NCI-H1930 (cell line): ENCODE measurements at regions not wholly inside any gene's neighbourhood (a gene's known extent, or its start where the extent isn't known, plus 50 kb on each side); places are given as distances from the start of the nearest gene placed in this dataset.
A peak's percentile ranks its signal among the peaks of the same experiment; 100 is the strongest.
"Not testable (repeated sequence)": the region's sequence is repeated elsewhere in the genome, so short reads cannot be mapped to it uniquely, and the experiment has no call there.

ENCODE experiments used
- DNase-seq, 2 experiments: peaks; one replicate each; lab custom pipeline; 2025; lab: John Stamatoyannopoulos, UW

- DNase-seq: no peak
Measured at GRCh38 chr4:133592591-133592990, 443.5 kb downstream of the PCDH10 start.

- no peak for DNase-seq
Measured at GRCh38 chr4:133592106-133592505, 443.0 kb downstream of the PCDH10 start.

- DNase-seq: no peak
Measured at GRCh38 chr4:133588306-133588705, 439.2 kb downstream of the PCDH10 start.

- no peak for DNase-seq
Measured at GRCh38 chr4:133585323-133585722, 436.2 kb downstream of the PCDH10 start.

GRCh38 chr4:133584714-133585113 lies 435.6 kb downstream of the PCDH10 start:
- DNase-seq: no peak

GRCh38 chr4:133581996-133582619 lies 433.0 kb downstream of the PCDH10 start:
- no peak for DNase-seq

GRCh38 chr4:133574248-133574647 lies 425.2 kb downstream of the PCDH10 start:
- DNase-seq: no peak

GRCh38 chr4:133565379-133565778 lies 416.3 kb downstream of the PCDH10 start:
- peak in 1 of 2 experiments; percentile 25 for DNase-seq

GRCh38 chr4:133559987-133560386 lies 410.9 kb downstream of the PCDH10 start:
- DNase-seq: no peak

- DNase-seq: no peak
Measured at GRCh38 chr4:133555671-133556070, 406.6 kb downstream of the PCDH10 start.

- no peak for DNase-seq
Measured at GRCh38 chr4:133550436-133550835, 401.3 kb downstream of the PCDH10 start.

- no peak for DNase-seq
Measured at GRCh38 chr4:133544097-133544496, 395.0 kb downstream of the PCDH10 start.

GRCh38 chr4:133537780-133538281 lies 388.7 kb downstream of the PCDH10 start:
- no peak for DNase-seq

GRCh38 chr4:133534224-133534623 lies 385.1 kb downstream of the PCDH10 start:
- not testable (repeated sequence) for DNase-seq

GRCh38 chr4:133524369-133524768 lies 375.3 kb downstream of the PCDH10 start:
- DNase-seq: no peak

- DNase-seq: no peak
Measured at GRCh38 chr4:133513901-133514300, 364.8 kb downstream of the PCDH10 start.

- no peak for DNase-seq
Measured at GRCh38 chr4:133498149-133498548, 349.1 kb downstream of the PCDH10 start.

GRCh38 chr4:133493776-133494175 lies 344.7 kb downstream of the PCDH10 start:
- DNase-seq: no peak

- DNase-seq: no peak
Measured at GRCh38 chr4:133493241-133493640, 344.1 kb downstream of the PCDH10 start.

- no peak for DNase-seq
Measured at GRCh38 chr4:133484287-133484686, 335.2 kb downstream of the PCDH10 start.

- DNase-seq: peak in 1 of 2 experiments; percentile 5
Measured at GRCh38 chr4:133483600-133484246, 334.6 kb downstream of the PCDH10 start.

GRCh38 chr4:133476063-133476462 lies 327.0 kb downstream of the PCDH10 start:
- DNase-seq: no peak

- DNase-seq: no peak
Measured at GRCh38 chr4:133474501-133474900, 325.4 kb downstream of the PCDH10 start.

GRCh38 chr4:133472244-133472643 lies 323.1 kb downstream of the PCDH10 start:
- DNase-seq: no peak
